Progenitor cell of endocrine pancreas (in vitro differentiated cells): ENCODE measurements at regions not wholly inside any gene's neighbourhood (a gene's known extent, or its start where the extent isn't known, plus 50 kb on each side); places are given as distances from the start of the nearest gene placed in this dataset.
"Not testable (repeated sequence)": the region's sequence is repeated elsewhere in the genome, so short reads cannot be mapped to it uniquely, and the experiment has no call there.

Experiments used
- DNase-seq: peaks from one replicate; pipeline ENCODE4 v3.0.0; 2021; ENCODE audit warnings: low spot score; ENCODE audit not compliant: unreplicated experiment
- H3K27ac Mint-ChIP-seq: 2 replicates; pipeline ENCODE4 v1.8.0; 2021; ENCODE audit warnings: mild to moderate bottlenecking, moderate library complexity, mixed read lengths
- H3K27me3 Mint-ChIP-seq: 2 replicates; pipeline ENCODE4 v1.8.0; 2021; ENCODE audit warnings: mixed read lengths
- H3K36me3 Mint-ChIP-seq: 2 replicates; pipeline ENCODE4 v1.8.0; 2022; ENCODE audit warnings: mixed read lengths; ENCODE audit not compliant: insufficient read depth
- H3K4me1 Mint-ChIP-seq: 2 replicates; pipeline ENCODE4 v1.8.0; 2021; ENCODE audit warnings: low read depth, mixed read lengths
- H3K4me3 Mint-ChIP-seq: 2 replicates; pipeline ENCODE4 v1.8.0; 2021; ENCODE audit warnings: low read depth, mild to moderate bottlenecking, moderate library complexity, mixed read lengths
- H3K9me3 Mint-ChIP-seq: 2 replicates; pipeline ENCODE4 v1.8.0; 2021; ENCODE audit warnings: low read depth, mixed read lengths
- CTCF ChIP-seq: fragments of 200-600 bp; sonication (generic); IDR thresholded peaks from one replicate; pipeline ENCODE4 v1.5.0; 2021; ENCODE audit warnings: antibody characterized with exemption, mild to moderate bottlenecking; ENCODE audit not compliant: unreplicated experiment

GRCh38 chr10:114719311-114719710 is 61.2 kb upstream of the ABLIM1 start:
- H3K27me3 Mint-ChIP-seq = no peaks in the 10 kb centered on the region
- H3K9me3 Mint-ChIP-seq = no peaks in the 10 kb centered on the region
- no peak overlapping the region for H3K4me3 Mint-ChIP-seq
- no peak for TF ChIP-seq CTCF
- DNase-seq = no peak
- H3K36me3 Mint-ChIP-seq = no peaks in the 10 kb centered on the region
- no peak overlapping the region for H3K27ac Mint-ChIP-seq
- peaks cover 22% of the 10 kb centered on the region for H3K4me1 Mint-ChIP-seq

GRCh38 chr10:114720023-114720422 is 61.9 kb upstream of the ABLIM1 start:
- H3K27me3 Mint-ChIP-seq, H3K36me3 Mint-ChIP-seq, H3K4me3 Mint-ChIP-seq, DNase-seq, H3K27ac Mint-ChIP-seq, H3K9me3 Mint-ChIP-seq: not testable (repeated sequence)
- peaks cover 17% of the 10 kb centered on the region for H3K4me1 Mint-ChIP-seq

GRCh38 chr10:114720685-114721278 is 62.7 kb upstream of the ABLIM1 start:
- no peak overlapping the region for H3K4me3 Mint-ChIP-seq
- H3K27me3 Mint-ChIP-seq = no peaks in the 10 kb centered on the region
- no peak for TF ChIP-seq CTCF
- no peak overlapping the region for H3K27ac Mint-ChIP-seq
- no peaks in the 10 kb centered on the region for H3K36me3 Mint-ChIP-seq
- peaks cover 12% of the 10 kb centered on the region for H3K4me1 Mint-ChIP-seq
- DNase-seq = no peak
- H3K9me3 Mint-ChIP-seq = no peaks in the 10 kb centered on the region

GRCh38 chr10:114722136-114722535 is 64.1 kb upstream of the ABLIM1 start:
- H3K4me3 Mint-ChIP-seq, DNase-seq, H3K27ac Mint-ChIP-seq, H3K27me3 Mint-ChIP-seq, H3K36me3 Mint-ChIP-seq, H3K9me3 Mint-ChIP-seq: not testable (repeated sequence)
- H3K4me1 Mint-ChIP-seq = peaks cover 16% of the 10 kb centered on the region

GRCh38 chr10:114723361-114723760 is 65.3 kb upstream of the ABLIM1 start:
- no peak for TF ChIP-seq CTCF
- H3K27ac Mint-ChIP-seq = no peak overlapping the region
- no peak for DNase-seq

GRCh38 chr10:114723991-114724715 is 66.1 kb upstream of the ABLIM1 start:
- H3K4me3 Mint-ChIP-seq = no peak overlapping the region
- H3K36me3 Mint-ChIP-seq = no peaks in the 10 kb centered on the region
- H3K9me3 Mint-ChIP-seq = peaks cover 9% of the 10 kb centered on the region
- DNase-seq = no peak
- no peaks in the 10 kb centered on the region for H3K27me3 Mint-ChIP-seq
- peaks cover 14% of the 10 kb centered on the region for H3K4me1 Mint-ChIP-seq
- TF ChIP-seq CTCF = no peak
- H3K27ac Mint-ChIP-seq = no peak overlapping the region

More at GRCh38 chr10:114723361-114723760, 65.3 kb upstream of the ABLIM1 start:
- peaks cover 15% of the 10 kb centered on the region for H3K4me1 Mint-ChIP-seq
- H3K27me3 Mint-ChIP-seq = no peaks in the 10 kb centered on the region
- H3K4me3 Mint-ChIP-seq = no peak overlapping the region
- H3K9me3 Mint-ChIP-seq = peaks cover 5% of the 10 kb centered on the region
- H3K36me3 Mint-ChIP-seq = no peaks in the 10 kb centered on the region
